T-helper 1 cell treated with Interleukin-12 subunit alpha and Interleukin-12 subunit beta and Interleukin-4 antibody, amounts not matched to agents 30 μg/mL and 1 μg/mL, for 36 hours (primary cell): ENCODE measurements at regions not wholly inside any gene's neighbourhood (a gene's known extent, or its start where the extent isn't known, plus 50 kb on each side); places are given as distances from the start of the nearest gene placed in this dataset.

Experiments
- H3K27ac Mint-ChIP-seq: one replicate; pipeline ENCODE4 v1.8.0; 2021; ENCODE audit warnings: mild to moderate bottlenecking, mixed read lengths
- H3K27me3 Mint-ChIP-seq: one replicate; pipeline ENCODE4 v1.8.0; 2021; ENCODE audit warnings: low read depth, mixed read lengths
- H3K36me3 Mint-ChIP-seq: one replicate; pipeline ENCODE4 v1.8.0; 2021; ENCODE audit warnings: low read depth, mixed read lengths
- H3K4me1 Mint-ChIP-seq: one replicate; pipeline ENCODE4 v1.8.0; 2021; ENCODE audit warnings: low read depth, mixed read lengths
- H3K4me3 Mint-ChIP-seq: one replicate; pipeline ENCODE4 v1.8.0; 2021; ENCODE audit warnings: mild to moderate bottlenecking, moderate library complexity, mixed read lengths
- H3K9me3 Mint-ChIP-seq: one replicate; pipeline ENCODE4 v1.8.0; 2021; ENCODE audit warnings: mixed read lengths

DNA sequence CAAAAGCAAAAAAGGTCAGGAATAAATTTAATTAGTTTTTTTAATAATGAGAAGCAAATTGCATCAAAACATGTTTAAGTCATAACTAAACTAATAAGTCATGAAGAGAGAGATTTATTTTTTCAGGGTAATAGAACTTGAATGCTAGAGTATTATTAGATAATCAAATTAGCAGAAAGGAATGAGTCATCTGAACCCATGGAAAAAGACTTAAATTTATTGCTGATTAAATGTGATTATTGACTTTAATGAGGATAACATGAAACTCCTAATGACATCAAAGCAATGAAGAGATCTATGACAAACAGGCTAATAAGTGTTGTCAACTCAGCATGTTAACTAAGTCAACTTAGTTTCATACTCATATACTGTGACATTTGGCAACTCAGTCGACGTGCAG lies 264.2 kb downstream of the USP25 start:
- H3K27ac Mint-ChIP-seq = no peak overlapping the region
- H3K4me1 Mint-ChIP-seq = peaks cover 1% of the 10 kb centered on the region
- no peaks in the 10 kb centered on the region for H3K27me3 Mint-ChIP-seq
- H3K36me3 Mint-ChIP-seq = no peaks in the 10 kb centered on the region
- no peak overlapping the region for H3K4me3 Mint-ChIP-seq
- no peaks in the 10 kb centered on the region for H3K9me3 Mint-ChIP-seq

DNA sequence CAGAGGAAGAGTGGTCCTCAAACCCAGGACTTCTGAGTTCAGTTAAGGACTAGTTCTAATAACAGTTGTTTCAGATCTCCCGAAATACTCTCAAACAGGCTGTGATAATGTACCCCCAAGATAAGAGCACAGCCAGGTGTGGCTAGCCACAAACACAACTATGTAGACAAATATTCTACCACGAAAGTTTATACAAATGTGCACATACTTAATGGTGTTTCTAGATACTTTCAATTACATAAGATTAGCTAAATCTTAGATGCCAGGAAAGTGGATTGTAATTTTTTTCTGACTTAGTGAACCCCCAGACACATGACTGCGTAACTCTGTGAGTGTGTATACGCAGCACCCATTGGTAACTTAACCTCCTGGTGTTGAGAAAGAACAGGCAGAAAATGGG lies 270.0 kb downstream of the USP25 start:
- H3K4me1 Mint-ChIP-seq = peaks cover 1% of the 10 kb centered on the region
- H3K9me3 Mint-ChIP-seq = no peaks in the 10 kb centered on the region
- H3K27me3 Mint-ChIP-seq = no peaks in the 10 kb centered on the region
- H3K27ac Mint-ChIP-seq = no peak overlapping the region
- H3K4me3 Mint-ChIP-seq = no peak overlapping the region
- H3K36me3 Mint-ChIP-seq = no peaks in the 10 kb centered on the region

DNA sequence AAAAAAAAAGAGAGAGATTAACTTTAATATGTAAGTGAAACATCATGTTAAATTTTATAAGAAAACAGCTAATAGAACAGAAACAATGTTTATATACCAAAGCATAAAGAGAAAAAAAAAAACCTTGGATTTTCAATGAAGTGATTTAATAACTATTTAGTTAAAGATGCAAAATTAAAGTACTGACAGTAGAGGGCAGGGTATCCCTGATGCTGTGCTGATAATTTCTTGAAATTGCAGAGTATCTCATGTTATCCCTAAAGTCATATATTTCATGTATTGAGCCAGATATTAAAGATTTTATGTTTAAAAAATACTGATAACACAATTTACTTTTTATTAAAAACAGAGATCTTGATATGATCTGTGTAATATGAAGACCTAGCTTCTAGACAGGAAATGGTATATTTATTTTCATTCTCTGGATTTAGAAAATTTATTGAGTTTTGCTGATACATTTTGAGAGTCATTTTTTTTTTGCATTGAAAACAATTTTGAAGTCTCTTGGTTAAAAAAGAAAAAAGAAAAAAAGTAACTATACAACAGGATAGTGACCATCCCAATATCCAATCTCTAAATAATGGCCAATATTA lies 273.2 kb downstream of the USP25 start:
- Mint-ChIP-seq H3K27me3 (no peaks in the 10 kb centered on the region), H3K4me3 (no peak overlapping the region), H3K4me1 (no peaks in the 10 kb centered on the region), H3K36me3 (no peaks in the 10 kb centered on the region), H3K9me3 (no peaks in the 10 kb centered on the region), H3K27ac (no peak overlapping the region)

DNA sequence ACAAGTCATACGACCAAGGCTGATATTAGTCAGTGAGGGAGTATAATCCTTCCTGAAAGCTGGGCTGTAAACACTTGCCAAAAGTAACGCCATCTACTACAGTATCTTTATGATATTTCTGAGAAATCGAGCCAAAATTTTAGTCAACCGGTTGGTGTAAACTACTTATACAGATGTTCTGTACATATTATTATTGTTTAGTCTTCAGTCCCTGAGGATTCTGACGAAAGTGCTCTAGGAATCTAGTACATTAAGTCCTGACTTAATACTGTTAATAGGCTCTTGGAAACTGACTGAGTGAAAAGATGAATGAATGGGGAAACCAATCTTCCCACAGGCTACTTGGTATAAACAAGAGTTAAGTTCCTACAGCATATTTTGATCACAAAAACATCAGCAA lies 274.3 kb downstream of the USP25 start:
- Mint-ChIP-seq H3K4me1 (no peaks in the 10 kb centered on the region), H3K27me3 (no peaks in the 10 kb centered on the region), H3K27ac (no peak overlapping the region), H3K36me3 (no peaks in the 10 kb centered on the region), H3K9me3 (no peaks in the 10 kb centered on the region), H3K4me3 (no peak overlapping the region)

DNA sequence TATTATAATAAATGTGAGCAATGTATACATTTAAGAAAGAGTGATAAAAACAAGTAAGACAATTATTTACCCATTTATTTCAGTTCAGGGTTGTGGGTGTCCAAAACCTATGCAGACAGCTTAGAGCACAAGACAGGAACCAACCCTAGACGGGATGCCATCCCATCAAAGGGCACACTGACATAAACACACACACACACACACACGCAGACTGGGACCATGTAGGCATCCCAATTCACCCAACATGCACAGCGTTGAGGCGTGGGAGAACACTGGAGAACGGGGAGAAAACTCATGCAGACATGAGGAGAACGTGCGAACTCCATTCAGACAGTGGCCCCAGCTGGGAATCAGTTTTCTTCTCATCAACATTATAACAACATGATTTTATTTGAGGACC lies 274.7 kb downstream of the USP25 start:
- no peaks in the 10 kb centered on the region for H3K9me3 Mint-ChIP-seq
- H3K27ac Mint-ChIP-seq = no peak overlapping the region
- H3K4me3 Mint-ChIP-seq = no peak overlapping the region
- no peaks in the 10 kb centered on the region for H3K4me1 Mint-ChIP-seq
- H3K36me3 Mint-ChIP-seq = no peaks in the 10 kb centered on the region
- H3K27me3 Mint-ChIP-seq = no peaks in the 10 kb centered on the region

DNA sequence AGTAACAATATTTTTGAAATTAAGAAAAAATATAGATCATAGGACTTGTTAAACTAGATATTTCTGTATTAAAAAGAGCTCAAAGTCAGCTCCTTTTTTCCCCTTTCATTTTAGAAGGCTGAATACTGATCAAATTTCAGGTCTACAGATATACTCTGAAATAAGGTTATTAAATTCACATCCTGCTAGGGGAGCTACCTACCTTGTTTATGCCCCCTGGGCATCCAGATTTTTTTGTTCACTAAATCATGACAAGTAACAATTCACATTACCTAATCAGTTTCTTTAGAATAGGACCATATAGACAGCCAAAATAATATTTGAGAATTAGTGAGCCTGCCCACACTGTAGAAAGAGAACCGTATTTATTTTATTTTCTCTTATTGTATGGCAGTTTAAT lies 276.2 kb downstream of the USP25 start:
- Mint-ChIP-seq H3K27ac (no peak overlapping the region), H3K36me3 (no peaks in the 10 kb centered on the region), H3K4me1 (no peaks in the 10 kb centered on the region)

DNA sequence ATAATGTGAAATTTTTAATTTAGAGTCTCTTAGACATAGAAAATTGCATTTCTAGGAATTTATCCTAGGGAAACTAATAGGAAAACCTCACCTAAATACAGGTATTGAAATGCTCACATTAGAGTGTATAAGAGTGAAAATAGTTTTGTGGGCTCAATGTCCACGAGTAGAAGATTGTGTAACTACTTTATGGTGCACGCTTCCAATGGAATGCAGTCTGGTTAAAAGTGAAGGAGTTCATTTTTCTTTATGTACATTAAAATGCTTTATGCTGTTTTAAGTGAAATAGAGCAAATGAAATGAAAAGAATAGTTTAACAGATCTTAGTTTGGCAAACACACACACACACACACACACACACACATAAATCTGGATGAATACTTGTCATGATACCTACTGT lies 278.2 kb downstream of the USP25 start:
- H3K27ac Mint-ChIP-seq = no peak overlapping the region

More for the DNA sequence above, 276.2 kb downstream of the USP25 start:
- Mint-ChIP-seq H3K9me3 (no peaks in the 10 kb centered on the region), H3K4me3 (no peak overlapping the region), H3K27me3 (no peaks in the 10 kb centered on the region)

DNA sequence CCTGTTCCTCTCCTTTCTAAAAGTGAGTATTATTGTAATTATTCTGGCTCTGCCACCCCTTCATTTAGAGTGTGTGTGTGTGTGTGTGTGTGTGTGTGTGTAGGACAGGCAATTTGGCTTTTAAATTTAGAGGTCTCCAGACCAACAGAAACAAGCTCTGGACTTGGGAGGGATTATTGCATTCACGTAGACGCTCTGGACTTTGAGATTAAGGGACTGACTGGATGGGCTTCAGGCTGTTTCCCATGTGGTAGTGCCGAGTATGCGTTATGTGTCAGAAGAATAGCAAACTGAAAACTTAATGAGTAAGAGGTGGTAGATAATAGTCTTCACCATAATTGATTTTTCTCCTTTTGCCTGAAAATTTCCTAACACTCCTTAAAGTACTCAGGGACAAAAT lies 281.9 kb downstream of the USP25 start:
- Mint-ChIP-seq H3K27ac (no peak overlapping the region), H3K4me3 (no peak overlapping the region), H3K4me1 (no peaks in the 10 kb centered on the region), H3K27me3 (no peaks in the 10 kb centered on the region), H3K9me3 (no peaks in the 10 kb centered on the region), H3K36me3 (no peaks in the 10 kb centered on the region)

More for the DNA sequence above, 278.2 kb downstream of the USP25 start:
- Mint-ChIP-seq H3K9me3 (no peaks in the 10 kb centered on the region), H3K36me3 (no peaks in the 10 kb centered on the region), H3K4me1 (no peaks in the 10 kb centered on the region), H3K27me3 (no peaks in the 10 kb centered on the region), H3K4me3 (no peak overlapping the region)

DNA sequence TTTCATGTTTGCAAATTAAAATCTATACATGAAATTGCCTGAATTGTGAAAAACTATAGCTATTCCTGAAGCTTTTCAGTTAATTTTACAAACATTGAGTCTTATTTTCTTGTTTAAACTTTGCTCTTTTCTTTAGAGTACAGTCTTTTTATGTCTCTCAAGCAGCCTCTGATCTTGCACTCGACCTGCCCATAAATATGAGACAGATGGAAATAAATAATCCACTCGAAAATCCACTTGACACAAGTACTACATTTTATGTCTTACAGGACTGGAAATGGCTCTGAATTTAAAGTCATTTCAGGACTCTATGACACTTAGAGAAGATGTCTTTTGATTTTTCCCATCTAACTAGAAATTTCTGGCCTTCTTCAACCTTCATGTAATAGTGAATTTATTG lies 283.8 kb downstream of the USP25 start:
- Mint-ChIP-seq H3K9me3 (no peaks in the 10 kb centered on the region), H3K4me1 (no peaks in the 10 kb centered on the region), H3K4me3 (no peak overlapping the region)

DNA sequence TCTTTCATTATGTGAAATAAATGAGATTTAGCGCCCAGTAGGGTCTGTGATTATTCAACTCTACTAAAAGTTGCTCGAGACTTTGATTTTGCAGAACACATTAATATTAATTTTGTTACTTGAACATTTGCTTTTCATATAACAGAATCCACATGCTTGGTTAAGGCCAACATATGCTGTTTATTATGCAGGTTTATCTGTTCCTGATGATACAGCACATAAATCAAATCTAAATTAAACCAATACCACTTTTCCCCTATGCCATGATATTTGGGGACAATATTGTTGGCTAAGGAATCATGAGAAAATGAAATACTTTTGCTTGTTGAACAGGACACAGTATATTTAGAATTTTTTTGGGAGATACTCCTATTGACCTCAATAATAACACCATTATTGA lies 291.1 kb downstream of the USP25 start:
- Mint-ChIP-seq H3K9me3 (no peaks in the 10 kb centered on the region), H3K4me3 (no peak overlapping the region), H3K36me3 (no peaks in the 10 kb centered on the region), H3K4me1 (no peaks in the 10 kb centered on the region), H3K27ac (no peak overlapping the region), H3K27me3 (no peaks in the 10 kb centered on the region)

More for the DNA sequence above, 283.8 kb downstream of the USP25 start:
- H3K36me3 Mint-ChIP-seq = no peaks in the 10 kb centered on the region
- no peak overlapping the region for H3K27ac Mint-ChIP-seq
- no peaks in the 10 kb centered on the region for H3K27me3 Mint-ChIP-seq

DNA sequence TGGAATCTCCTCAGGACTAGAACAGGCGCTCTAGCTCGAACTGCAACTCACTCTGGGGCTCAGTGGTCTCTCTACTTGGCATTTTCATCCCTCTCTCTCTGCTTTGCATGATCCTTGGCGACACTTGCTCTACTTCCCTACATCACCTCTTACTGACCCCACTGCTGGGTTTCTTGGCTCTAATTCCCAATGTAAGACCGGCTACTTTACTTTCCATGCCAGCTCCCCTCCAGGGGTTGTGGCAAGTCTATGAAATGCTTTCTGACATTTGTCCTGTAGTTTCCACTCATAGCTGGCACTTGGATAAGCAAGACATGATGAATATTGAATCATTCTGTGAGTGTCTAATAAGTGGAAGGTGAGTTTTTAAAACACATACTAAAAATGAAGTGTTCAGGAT lies 292.3 kb downstream of the USP25 start:
- Mint-ChIP-seq H3K27ac (no peak overlapping the region), H3K27me3 (no peaks in the 10 kb centered on the region), H3K9me3 (no peaks in the 10 kb centered on the region), H3K4me3 (no peak overlapping the region), H3K36me3 (no peaks in the 10 kb centered on the region), H3K4me1 (no peaks in the 10 kb centered on the region)

DNA sequence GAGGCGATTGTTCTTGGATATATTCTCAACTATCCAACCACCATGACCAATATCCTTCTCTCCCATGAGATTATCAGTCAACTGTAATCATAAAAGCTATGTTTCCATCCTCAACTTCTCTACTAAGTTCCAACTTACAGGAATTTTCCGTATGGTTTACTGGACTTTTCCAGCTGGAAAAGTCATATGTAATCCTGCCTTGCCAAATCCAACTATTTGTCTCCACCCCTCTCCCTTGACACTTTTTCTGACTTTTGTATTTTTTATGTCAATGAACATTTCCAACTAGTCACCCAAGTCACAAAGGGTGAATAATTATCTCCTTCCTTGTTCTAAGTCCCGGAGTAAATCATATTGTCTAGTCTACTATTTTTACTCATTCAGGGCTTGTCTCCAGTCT lies 293.1 kb downstream of the USP25 start:
- Mint-ChIP-seq H3K27me3 (no peaks in the 10 kb centered on the region), H3K36me3 (no peaks in the 10 kb centered on the region), H3K9me3 (no peaks in the 10 kb centered on the region), H3K4me3 (no peak overlapping the region), H3K4me1 (no peaks in the 10 kb centered on the region), H3K27ac (no peak overlapping the region)

DNA sequence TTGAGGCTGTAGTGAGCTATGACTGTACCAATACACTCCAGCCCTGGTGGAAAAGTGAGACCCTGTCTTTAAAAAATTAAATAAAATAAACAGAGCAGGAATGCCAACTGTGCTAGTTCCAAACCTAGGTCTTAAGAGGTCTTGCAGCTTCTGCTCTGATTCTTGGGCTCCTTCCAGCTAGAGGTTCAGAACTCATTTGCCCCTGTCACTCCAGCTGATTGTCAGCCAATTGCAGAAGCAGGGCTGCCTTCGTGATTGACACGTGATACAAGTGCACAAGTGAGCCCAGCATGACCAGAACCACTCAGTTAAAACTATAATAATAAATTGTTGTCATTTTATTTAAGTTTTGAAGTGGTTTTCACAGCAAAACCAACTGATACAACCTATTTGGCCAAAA lies 298.4 kb downstream of the USP25 start:
- H3K27ac Mint-ChIP-seq = no peak overlapping the region
- no peaks in the 10 kb centered on the region for H3K4me1 Mint-ChIP-seq
- no peak overlapping the region for H3K4me3 Mint-ChIP-seq
- H3K36me3 Mint-ChIP-seq = no peaks in the 10 kb centered on the region
- H3K9me3 Mint-ChIP-seq = no peaks in the 10 kb centered on the region
- no peaks in the 10 kb centered on the region for H3K27me3 Mint-ChIP-seq

DNA sequence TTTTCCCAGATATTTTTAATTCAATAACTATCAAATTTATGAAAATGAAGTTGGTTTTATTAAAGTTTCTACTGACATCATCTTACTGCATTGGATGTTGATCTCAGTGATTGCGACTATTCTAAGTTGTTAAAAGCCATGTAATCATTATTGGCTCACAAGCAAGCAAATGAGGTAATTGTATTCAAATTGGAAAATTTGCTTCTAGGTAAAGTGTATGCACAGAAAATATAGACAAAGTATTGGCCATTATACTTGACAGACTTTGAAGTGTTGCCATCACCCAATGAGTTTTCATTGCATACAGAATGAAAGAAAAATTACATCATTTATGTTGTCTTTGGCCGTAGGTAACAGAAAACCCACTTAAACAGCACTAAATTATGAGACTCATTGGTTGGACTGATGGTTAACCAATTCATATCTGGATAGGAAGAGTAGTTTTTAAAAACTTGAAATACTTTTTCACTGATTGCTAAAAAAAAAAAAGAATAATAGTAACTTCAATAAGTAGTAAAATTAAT lies 299.2 kb downstream of the USP25 start:
- Mint-ChIP-seq H3K36me3 (no peaks in the 10 kb centered on the region), H3K27ac (no peak overlapping the region), H3K4me1 (no peaks in the 10 kb centered on the region), H3K27me3 (no peaks in the 10 kb centered on the region), H3K9me3 (no peaks in the 10 kb centered on the region), H3K4me3 (no peak overlapping the region)

DNA sequence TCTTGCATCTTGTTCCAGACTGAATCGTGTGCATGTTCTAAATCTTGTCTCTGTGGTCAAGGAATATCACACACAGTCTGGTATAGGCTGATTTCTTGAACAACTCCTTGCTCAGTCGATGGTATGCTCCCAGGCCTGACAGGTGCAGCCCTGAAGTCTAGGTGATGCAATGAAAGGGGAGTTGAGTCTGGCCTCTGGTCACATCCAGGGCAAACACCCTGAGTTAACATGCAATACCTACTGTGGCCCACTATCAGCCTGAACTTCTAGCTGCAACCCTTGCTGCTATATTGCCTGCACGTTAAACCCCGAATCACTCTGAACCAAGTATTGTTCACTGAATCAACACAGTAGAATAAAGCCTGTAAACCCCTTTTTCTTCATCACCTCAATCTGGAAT lies 303.4 kb downstream of the USP25 start:
- H3K27ac Mint-ChIP-seq = no peak overlapping the region
- no peaks in the 10 kb centered on the region for H3K36me3 Mint-ChIP-seq
- no peaks in the 10 kb centered on the region for H3K9me3 Mint-ChIP-seq
- no peak overlapping the region for H3K4me3 Mint-ChIP-seq
- no peaks in the 10 kb centered on the region for H3K27me3 Mint-ChIP-seq
- H3K4me1 Mint-ChIP-seq = no peaks in the 10 kb centered on the region
